Calu3 (cell line): ENCODE measurements at regions not wholly inside any gene's neighbourhood (a gene's known extent, or its start where the extent isn't known, plus 50 kb on each side); places are given as distances from the start of the nearest gene placed in this dataset.

Experiments
- BruUV-seq: library from RNA; stranded (reverse); fragments of 400-500 nt; replicated peaks from 2 replicates; lab custom pipeline; 2021; lab: Mats Ljungman, UMichigan
- CTCF ChIA-PET: fragments of 300-600 bp; sonication (Branson Sonifier 250); formaldehyde crosslinking; loops from one replicate; lab custom pipeline; 2022; ENCODE audit warnings: antibody characterized with exemption; lab: Charles Lee
- DNase-seq: peaks from one replicate; pipeline ENCODE4 v3.0.0; 2022
- H3K27ac Mint-ChIP-seq: one replicate; pipeline ENCODE4 v1.8.0; 2022; ENCODE audit warnings: mixed read lengths; ENCODE audit not compliant: unreplicated experiment
- H3K27me3 Mint-ChIP-seq: one replicate; pipeline ENCODE4 v1.8.0; 2022; ENCODE audit warnings: mixed read lengths; ENCODE audit not compliant: unreplicated experiment
- H3K36me3 Mint-ChIP-seq: one replicate; pipeline ENCODE4 v1.8.0; 2022; ENCODE audit warnings: mild to moderate bottlenecking, moderate library complexity, mixed read lengths; ENCODE audit not compliant: insufficient read depth, unreplicated experiment
- H3K4me1 Mint-ChIP-seq: one replicate; pipeline ENCODE4 v1.8.0; 2022; ENCODE audit warnings: mild to moderate bottlenecking, low read depth, mixed read lengths; ENCODE audit not compliant: unreplicated experiment
- H3K4me3 Mint-ChIP-seq: one replicate; pipeline ENCODE4 v1.8.0; 2022; ENCODE audit warnings: mild to moderate bottlenecking, low read depth, moderate library complexity, mixed read lengths; ENCODE audit not compliant: unreplicated experiment
- H3K9me3 Mint-ChIP-seq: one replicate; pipeline ENCODE4 v1.8.0; 2022; ENCODE audit warnings: low read depth, mixed read lengths; ENCODE audit not compliant: unreplicated experiment
- CTCF ChIP-seq: fragments of 200-600 bp; IDR thresholded peaks from one replicate; pipeline ENCODE4 v1.8.0; 2022; ENCODE audit warnings: antibody characterized with exemption; ENCODE audit not compliant: unreplicated experiment
- intact Hi-C: fragments of 100-400 bp; cut with micrococcal nuclease; formaldehyde crosslinking; loops from one replicate; pipeline ENCODE4 v1.10.0; 2022; ENCODE audit not compliant: unreplicated experiment

- no peak for DNase-seq
- Mint-ChIP-seq H3K36me3 (no peaks in the 10 kb centered on the region), H3K27me3 (peaks cover 39% of the 10 kb centered on the region), H3K9me3 (no peaks in the 10 kb centered on the region), H3K4me3 (no peak overlapping the region), H3K27ac (no peak overlapping the region), H3K4me1 (no peaks in the 10 kb centered on the region)
- intact Hi-C loops = no loop called here
- BruUV-seq = no TSS peak
- no peak for TF ChIP-seq CTCF
- CTCF ChIA-PET = no interaction called here
These were observed 429.0 kb downstream of the MIAT start for GRCh38 chr22:27086080-27087044.

GRCh38 chr22:27087051-27087450, 429.7 kb downstream of the MIAT start:
- no TSS peak for BruUV-seq
- TF ChIP-seq CTCF = no peak
- intact Hi-C loops = no loop called here
- CTCF ChIA-PET = no interaction called here
- Mint-ChIP-seq H3K36me3 (no peaks in the 10 kb centered on the region), H3K9me3 (no peaks in the 10 kb centered on the region), H3K27me3 (peaks cover 32% of the 10 kb centered on the region), H3K4me1 (no peaks in the 10 kb centered on the region), H3K27ac (no peak overlapping the region), H3K4me3 (no peak overlapping the region)
- DNase-seq = no peak

GRCh38 chr22:27088026-27088425, 430.6 kb downstream of the MIAT start:
- no TSS peak for BruUV-seq
- intact Hi-C loops = no loop called here
- no peak overlapping the region for H3K4me3 Mint-ChIP-seq
- H3K27me3 Mint-ChIP-seq = peaks cover 27% of the 10 kb centered on the region
- H3K27ac Mint-ChIP-seq = no peak overlapping the region
- CTCF ChIA-PET = no interaction called here
- H3K36me3 Mint-ChIP-seq = no peaks in the 10 kb centered on the region
- no peak for TF ChIP-seq CTCF
- no peaks in the 10 kb centered on the region for H3K9me3 Mint-ChIP-seq
- H3K4me1 Mint-ChIP-seq = no peaks in the 10 kb centered on the region
- DNase-seq = no peak

GRCh38 chr22:27089264-27089663, 431.9 kb downstream of the MIAT start:
- TF ChIP-seq CTCF = no peak
- no peak for DNase-seq
- CTCF ChIA-PET = no interaction called here
- Mint-ChIP-seq H3K27ac (no peak overlapping the region), H3K4me3 (no peak overlapping the region), H3K9me3 (no peaks in the 10 kb centered on the region), H3K4me1 (no peaks in the 10 kb centered on the region), H3K27me3 (peaks cover 27% of the 10 kb centered on the region), H3K36me3 (no peaks in the 10 kb centered on the region)
- no TSS peak for BruUV-seq
- intact Hi-C loops = no loop called here
